ELR (cell line): ENCODE measurements at regions not wholly inside any gene's neighbourhood (a gene's known extent, or its start where the extent isn't known, plus 50 kb on each side); places are given as distances from the start of the nearest gene placed in this dataset.
"Not testable (repeated sequence)": the region's sequence is repeated elsewhere in the genome, so short reads cannot be mapped to it uniquely, and the experiment has no call there.

ENCODE experiments used
- DNase-seq: peaks from one replicate; pipeline ENCODE4 v3.0.0-alpha.2; 2015; ENCODE audit warnings: low read depth

DNA sequence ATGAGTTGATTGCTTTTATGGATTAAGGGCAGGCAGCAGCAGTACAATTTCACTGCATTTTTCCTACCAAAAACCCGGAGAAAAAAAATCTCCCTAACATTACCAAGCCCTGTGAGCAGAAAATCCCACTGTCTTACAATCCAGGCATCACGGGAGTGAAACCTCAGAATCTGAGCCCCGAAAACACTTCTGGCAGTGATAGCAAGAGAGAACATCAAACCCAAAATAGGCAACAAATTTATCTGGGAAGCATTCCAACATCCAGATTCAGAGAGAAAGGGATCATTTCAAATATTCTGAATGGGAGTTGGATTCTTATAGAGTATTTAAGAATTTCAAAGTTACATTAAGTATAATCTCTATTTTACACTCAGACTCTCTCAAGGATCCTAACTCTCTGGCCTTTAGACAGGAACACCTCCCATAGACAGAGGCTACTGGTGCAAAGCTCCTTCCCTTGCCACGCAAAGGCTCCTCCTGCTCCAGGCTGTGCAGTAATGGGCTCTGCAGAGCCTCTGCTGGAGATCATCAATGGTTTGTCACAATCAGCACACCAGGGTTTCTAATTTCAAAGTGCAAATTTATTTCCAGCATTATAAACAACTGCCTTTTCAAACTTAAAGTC is 256.9 kb downstream of the PARM1 start:
- no peak for DNase-seq

DNA sequence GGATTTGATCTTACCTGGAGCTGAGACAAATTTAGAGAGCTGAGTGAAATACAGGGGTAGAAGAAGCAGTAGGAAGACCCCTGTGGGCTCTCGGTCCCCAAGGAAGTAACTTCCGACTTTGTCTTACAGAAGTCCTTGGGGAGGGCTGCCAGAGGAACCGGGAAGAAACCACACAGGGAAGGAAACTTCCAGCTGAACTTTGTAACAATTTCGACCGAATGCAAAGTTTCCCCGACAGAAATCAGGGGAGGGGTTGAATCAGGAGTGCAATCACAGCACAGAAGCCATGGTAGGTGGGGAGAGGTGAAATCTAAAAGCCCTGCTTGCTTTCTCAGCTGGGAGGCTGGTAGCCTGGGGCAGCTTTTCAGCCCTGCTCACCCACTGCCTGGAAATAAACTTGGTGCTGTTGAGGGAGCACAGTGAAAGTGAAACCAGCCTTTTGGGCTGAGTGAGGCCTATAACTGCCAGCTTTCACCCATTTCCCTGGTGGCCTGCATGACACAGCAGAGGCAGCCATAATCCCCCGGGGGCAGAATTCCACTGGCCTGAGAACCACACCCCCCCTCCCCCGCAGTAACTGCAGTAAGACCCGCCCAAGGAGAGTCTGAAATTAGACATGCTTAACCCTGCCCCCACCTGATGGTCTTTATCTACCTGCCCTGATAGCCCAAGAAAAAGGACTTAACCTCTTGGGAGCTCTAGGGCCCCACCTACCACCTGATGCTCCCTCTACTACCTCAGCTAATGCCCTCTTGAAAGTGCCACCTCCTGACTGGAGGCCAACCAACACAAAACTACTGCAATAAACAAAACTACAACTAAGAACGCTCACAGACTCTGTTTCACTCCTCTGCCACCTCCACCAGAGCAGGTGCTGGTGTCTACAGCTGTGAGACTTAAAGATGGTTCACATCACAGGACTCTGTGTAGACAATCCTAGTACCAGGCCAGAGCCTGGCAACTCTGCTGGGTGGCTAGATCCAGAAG is 248.2 kb downstream of the PARM1 start:
- peak; percentile 69 for DNase-seq

DNA sequence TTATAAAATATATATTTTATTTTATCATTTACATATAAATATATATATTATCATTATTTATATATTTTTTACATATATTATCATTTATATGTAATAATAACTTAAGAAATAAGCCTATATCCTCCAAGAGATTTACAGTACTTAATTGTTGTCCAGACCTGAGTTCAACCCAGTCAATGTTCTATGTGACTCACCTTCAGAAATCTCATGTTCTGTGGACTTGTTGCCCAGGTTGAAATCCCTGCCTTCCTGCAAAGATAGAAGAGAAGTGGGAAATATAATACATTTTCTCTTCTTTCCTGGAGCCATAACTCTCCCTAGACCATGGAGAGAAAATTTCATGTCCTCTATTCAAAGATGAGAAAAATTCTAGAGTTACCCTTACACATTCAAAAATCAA is 247.3 kb downstream of the PARM1 start:
- DNase-seq, result peak; percentile 6

DNA sequence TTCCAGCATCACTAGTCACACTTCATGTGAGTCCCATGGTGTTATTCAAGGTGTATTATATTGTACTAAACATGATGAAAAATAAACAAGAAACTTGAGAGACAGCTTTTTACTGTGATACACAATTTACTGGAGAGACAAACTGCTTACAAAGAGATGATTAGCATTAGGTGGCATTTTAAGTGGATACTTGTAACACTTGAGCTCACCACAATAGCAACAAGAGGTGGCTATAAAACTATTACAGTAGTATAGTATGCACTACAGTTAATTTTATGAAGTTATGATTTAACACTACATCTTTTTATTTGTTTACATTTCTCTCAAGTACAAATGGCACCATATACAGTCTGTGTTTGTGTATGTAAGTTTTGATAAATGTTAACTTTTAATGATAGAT is 246.6 kb downstream of the PARM1 start:
- no peak for DNase-seq

DNA sequence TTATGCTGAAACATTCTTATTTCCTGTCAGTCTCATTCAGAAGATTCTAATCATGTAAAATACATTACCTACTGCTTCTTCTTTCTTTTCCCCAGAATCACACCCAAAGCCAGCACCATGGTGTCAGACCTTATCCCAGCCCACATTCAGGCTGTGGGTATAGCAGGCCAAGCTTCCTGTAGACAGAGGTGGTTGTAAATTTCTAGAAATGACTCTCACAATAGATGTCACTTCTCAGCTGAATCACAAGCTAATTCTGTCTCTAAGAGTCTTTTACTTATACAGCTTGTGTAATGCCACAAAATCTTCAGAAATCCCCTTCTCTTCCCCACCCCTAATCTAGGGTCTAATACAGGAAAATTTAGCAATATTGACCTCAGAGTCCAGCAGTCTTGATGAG is 239.6 kb downstream of the PARM1 start:
- no peak for DNase-seq

DNA sequence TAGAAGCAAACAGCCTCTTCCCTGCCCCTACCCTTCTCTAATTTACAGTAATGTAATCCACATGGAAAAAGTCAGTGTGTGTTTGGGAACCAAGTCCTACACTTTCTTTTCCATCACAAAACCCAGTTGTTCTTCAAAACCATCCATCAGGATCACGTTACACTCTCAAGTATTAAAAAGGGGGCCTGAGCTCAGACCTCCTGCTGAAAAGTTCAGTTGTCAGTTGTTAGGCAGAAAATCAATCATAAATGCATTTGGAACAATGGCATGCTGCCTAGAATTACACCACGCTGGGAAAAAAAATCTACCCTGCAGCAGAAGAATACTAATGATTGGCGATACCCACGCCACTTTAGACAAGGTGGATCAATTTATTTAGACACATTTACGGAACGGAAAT is 236.5 kb downstream of the PARM1 start:
- DNase-seq, result no peak

DNA sequence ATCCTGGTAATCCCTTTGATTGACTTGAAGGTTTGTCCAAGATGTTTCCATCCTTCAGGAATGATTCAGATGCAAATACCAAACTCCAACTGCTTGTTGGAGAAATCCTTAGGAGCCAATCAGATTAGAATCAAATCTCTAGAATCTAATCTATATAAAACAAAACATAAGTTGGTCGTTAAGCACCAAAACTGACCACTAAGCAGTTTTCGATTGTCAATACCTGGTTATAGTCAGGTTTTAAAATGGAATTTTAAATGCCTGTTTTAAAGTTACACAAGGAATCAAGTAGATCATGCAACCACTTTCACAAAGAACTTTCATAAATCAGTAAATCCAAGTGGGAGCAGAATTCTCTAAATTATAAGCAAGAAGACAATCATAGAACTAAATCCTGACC is 236.1 kb downstream of the PARM1 start:
- no peak for DNase-seq

DNA sequence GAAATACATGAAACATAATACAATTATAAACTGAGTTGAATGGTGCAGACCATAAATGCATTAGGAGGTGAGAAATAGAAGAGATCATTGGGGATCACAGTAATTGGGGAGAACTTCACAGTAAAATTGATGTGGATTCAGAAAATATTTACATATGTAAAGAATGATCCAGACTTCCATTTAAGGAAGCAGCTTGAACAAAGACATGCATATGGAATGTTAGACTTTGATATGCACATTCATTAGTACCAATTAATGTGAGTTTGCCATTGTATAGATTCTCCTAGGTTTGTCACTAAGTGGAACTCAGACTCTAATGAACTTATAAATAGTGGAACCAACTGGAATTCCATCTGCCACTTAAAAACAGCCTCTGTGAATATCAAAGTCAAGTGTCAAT is 235.6 kb downstream of the PARM1 start:
- no peak for DNase-seq

DNA sequence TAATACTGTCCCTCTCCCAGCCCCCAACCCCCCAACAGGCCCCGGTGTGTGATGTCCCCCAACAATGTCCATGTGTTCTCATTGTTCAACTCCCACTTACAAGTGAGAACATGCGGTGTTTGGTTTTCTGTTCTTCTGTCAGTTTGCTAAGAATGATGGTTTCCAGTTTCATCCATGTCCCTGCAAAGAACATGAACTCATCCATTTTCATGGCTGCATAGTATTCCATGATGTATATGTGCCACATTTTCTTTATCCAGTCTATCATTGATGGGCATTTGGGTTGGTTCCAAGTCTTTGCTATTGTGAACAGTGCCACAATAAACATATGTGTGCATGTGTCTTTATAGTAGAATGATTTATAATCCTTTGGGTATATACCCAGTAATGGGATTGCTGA is 232.2 kb downstream of the PARM1 start:
- not testable (repeated sequence) for DNase-seq

DNA sequence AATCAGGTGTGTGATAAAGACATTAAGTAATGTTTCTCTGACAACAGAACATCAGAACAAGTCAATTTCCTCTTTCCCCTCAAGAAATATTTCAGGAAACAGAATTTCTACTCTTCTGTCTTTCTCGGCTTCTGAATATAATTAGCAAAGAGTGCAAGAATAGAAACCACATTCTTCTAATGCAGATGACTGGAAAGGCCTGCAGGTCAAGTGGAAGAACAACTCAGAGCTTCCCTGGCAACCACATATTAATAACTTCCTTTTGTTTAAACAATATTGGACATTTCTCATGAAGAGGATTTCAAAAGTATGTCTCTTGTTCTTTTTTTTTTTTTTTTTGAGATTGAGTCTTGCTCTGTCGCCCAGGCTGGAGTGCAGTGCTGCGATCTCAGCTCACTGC is 225.5 kb downstream of the PARM1 start:
- DNase-seq, result no peak

DNA sequence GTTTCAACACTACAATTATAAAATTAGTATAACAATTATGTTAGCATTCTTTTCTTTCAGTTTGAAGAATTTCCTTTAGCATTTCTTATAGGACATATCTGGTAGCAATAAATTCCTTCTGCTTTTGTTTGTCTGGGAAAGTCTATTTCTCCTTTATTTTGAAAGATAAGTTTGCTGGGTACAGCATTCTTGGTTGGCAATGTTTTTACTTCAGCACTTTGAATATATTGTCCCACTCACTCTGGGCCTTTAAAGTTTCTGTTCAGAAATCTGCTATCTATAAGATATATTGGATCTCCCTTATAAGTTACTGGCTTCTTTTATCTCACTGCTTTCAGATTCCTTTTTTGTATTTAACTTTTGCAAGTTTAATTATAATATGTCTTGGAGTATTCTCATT is 222.1 kb downstream of the PARM1 start:
- no peak for DNase-seq

DNA sequence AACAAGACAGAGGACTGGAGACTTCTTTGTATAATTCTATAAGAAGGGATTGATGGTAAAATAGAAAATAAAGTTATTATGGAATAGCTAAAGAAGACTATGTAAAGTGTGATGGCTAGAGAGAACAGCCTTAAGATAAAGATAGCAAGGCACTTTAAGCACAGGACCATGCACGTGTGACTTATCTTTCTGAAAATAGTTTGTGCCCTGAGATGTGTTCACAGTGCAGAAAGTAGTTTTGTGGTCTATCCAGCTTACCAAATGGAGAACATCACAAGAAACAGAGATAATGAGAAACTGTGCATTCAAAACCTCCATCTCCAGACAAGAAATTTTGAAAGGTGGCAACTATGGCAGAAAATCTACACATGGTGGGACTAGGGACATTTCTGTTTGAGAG is 213.3 kb downstream of the PARM1 start:
- no peak for DNase-seq

DNA sequence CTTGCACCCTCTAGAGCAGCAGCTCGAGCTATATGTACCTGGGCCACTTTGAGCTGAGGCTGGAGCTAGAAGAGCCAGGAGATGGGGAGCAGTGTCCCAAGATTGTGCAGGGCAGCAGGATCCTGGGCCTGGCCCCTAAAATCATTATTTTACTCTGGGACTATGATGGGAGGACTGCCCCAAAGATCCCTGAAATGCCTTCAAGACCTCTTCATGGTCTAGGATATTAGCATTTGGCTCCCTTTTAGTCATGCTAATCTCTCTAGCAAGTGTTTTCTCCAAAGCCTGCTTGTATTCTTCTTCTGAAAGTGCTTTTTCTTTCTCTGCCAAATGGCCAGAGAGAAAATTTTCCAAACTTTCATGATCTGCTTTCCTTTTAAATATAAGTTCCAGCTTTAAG is 211.6 kb downstream of the PARM1 start:
- DNase-seq, result no peak

DNA sequence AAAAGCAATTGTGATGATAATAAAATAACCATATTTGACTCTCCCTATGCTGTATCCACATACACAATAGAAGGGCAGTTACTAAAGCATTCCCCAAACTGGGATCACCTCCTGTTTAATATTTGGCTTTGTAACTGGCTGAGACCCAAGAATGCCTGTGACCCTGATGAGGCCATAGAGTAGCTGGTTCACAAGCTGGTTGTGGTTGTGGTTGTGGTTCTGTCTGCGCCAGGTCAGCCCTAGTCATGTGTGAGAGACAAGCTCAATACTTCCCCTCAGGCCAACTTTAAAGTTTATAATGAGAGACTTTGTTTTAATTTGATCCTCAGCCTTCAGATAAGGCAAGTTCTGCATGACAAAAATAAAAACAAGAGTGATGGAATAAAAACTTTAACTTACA is 209.9 kb downstream of the PARM1 start:
- peak; percentile 23 for DNase-seq

DNA sequence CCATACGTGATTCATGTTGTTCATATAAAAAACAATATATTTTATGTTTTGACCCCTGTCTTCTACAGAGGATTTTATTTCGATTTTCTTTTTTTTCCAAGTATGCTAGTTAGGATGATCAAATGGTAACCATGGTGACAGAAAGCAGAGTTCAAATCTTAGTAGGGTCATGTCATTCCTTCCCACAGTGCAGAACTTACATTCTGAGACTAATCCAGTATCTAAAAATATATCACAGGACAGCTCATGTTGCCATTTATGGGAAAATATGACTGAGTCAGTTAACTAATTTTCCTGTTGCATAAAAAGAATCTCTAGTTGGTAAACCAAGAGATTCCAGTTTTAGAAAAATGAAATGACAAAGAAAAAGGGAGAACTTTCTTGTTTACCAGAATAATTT is 209.5 kb downstream of the PARM1 start:
- no peak for DNase-seq

DNA sequence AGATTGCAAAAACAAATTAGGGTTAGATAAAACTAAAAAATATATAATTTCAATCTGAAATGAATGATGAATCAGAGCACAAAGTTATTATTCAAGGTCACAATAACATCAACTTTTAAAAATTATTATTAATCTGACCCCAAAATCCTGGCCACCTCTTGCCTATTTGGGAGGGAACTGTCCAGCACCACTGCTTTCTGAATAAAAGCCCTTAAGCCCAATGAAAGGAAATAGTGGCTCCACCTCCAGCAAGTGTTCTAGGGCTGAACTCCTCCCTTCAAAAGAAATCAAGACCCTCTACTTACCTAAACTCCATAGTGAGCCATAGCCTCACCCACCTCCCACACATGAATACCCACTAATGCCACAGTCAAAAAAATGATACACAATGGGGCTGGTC is 208.2 kb downstream of the PARM1 start:
- no peak for DNase-seq

DNA sequence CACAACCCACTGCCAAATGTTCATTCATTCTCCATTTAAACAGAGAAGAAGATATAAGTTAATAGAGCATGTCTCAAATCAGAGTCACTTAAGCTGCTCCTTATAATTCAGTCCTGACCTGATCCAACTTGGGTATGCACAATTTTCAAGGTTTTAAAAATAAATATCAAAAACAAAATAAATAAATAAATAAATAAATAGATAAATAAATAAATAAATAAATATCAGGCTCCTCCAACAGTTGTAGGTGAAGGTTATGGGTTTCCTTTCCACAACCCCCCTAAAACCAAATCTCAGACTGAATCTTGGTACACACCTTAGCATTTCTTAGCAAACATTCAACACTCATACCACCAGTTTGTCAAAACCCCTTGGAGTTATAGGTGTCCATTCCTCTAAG is 204.4 kb downstream of the PARM1 start:
- DNase-seq, result no peak

DNA sequence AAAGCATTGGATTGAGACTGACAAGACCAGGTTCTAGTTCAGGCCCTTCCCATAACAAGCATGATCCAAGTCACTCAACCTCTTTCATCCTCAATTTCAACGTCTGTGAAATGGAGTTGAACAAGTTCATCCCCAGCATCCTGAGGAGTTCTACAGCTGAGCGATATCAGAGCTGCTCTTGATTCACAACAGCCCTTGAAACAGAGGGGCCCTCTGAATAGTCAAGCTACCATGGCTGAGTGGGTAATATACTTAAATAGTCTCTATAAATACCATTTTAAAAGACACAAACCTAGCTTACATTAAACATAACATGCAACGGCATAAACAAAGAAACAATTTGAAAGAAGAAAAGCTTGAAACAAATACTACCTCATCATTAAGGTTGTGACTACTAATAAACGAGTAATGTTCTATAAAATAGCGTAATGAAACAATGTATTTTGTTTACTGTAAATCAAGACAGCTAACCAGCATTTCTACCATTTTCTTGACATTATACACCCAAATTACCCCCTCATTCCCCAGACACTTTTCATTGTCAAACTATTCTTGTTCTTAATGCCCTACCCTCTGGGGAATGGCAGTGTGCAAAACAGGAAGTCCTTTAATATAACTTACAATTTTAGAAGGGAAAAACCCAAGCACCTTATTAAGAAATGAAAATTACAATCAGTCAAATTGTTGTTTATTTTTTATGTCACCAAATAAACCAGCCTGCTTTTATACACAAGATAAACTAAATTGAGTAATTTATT is 202.3 kb downstream of the PARM1 start:
- no peak for DNase-seq

DNA sequence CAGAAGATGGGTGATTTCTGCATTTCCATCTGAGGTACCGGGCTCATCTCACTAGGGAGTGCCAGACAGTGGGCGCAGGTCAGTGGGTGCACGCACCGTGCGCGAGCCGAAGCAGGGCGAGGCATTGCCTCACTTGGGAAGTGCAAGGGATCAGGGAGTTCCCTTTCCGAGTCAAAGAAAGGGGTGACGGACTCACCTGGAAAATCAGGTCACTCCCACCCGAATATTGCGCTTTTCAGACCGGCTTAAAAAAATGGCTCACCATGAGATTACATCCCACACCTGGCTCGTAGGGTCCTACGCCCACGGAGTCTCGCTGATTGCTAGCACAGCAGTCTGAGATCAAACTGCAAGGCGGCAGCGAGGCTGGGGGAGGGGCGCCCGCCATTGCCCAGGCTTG is 194.0 kb downstream of the PARM1 start:
- DNase-seq, result not testable (repeated sequence)

DNA sequence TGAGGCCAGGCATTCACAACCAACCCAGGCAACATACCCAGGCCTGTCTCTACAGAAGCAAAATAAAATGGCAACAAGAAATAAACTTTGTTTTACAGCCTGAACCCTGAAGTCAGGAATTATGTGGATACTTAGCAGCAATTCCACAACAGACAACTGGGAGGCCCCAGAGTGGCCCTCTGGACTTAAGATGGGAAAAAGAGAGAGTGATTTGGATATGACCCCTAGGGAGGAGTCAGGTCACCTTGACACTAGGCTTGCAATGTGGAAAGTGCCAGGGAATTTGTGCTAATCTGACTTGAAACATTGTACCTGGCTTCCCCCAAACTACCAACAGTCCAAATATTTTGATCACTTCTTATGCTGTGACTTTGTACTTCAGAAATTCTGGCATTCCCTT is 193.1 kb downstream of the PARM1 start:
- DNase-seq, result no peak

DNA sequence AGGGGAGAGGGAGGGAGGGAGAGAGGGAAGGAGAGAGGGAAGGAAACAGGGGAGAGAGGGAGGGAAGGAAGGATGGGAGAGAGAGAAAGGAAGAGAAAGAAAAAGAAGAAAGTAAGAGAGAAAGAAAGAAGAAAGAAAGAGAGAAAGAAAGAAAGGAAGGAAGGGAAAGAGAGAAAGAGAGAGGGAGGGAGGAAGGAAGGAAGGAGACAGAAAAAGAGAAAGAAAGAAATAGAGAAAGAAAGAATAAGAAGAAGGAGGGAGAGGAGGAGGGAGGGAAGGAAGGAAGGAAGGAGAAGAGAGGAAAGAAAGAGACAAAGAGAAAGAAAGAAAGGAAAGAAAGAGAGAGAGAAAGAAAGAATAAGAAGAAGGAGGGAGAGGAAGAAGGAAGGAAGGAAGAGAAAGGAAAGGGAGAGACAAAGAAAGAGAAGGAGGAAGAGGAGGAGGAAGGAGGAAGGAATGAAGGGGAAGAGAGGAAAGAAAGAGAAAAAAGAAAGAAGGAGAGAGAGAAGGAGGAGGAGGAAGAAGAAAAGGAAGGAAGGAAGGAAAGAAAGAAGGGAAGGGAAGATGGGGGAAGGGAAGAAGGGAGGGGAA is 189.6 kb downstream of the PARM1 start:
- DNase-seq, result no peak

DNA sequence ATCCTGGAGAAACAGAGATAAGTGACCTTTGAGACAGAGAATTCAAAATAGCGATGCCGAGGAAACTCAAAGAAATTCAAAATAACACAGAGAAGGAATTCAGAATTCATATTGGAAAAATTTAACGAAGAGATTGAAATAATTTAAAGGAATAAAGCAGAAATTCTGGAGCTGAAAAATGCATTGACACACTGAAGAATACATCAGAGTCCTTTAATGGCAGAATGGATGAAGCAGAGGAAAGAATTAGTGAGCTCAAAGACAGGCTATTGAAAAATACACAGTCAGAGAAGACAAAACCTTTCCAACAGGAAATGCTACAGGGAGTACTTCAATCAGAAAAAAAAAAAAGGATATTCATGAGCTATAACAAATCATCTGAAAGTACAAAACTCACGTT is 185.8 kb downstream of the PARM1 start:
- no peak for DNase-seq

DNA sequence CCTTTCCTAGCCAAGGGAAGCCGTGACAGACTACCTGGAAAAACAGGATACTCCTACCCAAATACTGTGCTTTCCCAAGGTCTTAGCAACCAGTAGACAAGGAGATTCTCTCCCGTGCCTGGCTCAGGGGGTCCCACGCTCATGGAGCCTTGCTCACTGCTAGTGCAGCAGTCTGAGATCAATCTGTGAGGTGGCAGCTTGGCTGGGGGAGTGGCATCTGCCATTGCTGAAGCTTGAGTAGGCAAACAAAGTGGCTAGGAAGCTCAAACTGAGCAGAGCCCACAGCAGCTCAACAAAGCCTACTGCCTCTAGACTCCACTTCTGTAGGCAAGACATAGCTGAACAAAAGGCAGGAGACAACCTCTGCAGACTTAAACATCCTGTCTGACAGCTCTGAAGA is 177.1 kb downstream of the PARM1 start:
- no peak for DNase-seq
